Fibroblast of upper back skin (primary cell): ENCODE measurements at regions not wholly inside any gene's neighbourhood (a gene's known extent, or its start where the extent isn't known, plus 50 kb on each side); places are given as distances from the start of the nearest gene placed in this dataset.
"Not testable (repeated sequence)": the region's sequence is repeated elsewhere in the genome, so short reads cannot be mapped to it uniquely, and the experiment has no call there.

ENCODE experiments used
- DNase-seq: peaks from one replicate; pipeline ENCODE4 v3.0.0-alpha.2; 2013

- DNase-seq, result peak; percentile 16
Observed at GRCh38 chr11:116366980-116367645, 405.7 kb downstream of the BUD13 start.

DNA sequence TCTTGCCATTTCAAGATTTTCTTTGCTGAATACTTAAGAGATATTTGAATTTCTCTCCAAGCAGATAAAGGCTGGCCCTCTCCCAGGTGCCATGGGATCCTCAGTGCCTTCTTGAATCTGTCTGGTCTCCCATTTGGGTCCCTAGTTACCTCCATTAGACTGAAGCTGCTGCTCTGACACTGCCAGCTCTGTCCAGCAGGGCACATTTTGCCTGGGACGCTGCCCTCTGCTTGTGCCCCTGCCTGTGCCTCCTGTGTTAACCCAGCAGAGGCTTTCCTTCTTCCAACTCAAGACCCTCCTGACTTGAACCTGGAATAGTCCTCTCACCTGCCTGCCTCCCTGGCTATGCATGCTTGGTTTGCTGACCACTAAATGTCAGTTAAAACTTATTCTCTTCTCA lies 406.3 kb downstream of the BUD13 start:
- no peak for DNase-seq

- not testable (repeated sequence) for DNase-seq
Observed at GRCh38 chr11:116364925-116365324, 407.9 kb downstream of the BUD13 start.

DNA sequence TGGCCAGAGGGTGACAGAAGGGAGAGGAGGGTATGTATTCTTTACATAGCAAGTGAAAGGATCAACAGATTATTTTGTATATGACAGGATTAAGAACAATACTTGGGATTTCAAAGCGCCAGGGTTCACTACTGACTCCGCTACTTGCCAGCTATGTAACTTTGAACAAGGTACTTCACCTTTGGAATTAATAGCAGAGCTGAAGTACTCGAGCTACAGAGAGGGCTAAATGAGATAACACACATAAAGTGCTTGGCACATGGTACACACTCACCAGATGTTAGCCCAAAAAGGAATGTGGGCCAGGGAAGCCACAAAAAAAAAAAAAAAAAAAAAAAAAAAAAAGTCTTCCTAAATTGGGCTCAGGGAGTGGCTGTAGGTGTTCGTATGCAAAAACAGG lies 408.4 kb downstream of the BUD13 start:
- DNase-seq, result no peak

DNA sequence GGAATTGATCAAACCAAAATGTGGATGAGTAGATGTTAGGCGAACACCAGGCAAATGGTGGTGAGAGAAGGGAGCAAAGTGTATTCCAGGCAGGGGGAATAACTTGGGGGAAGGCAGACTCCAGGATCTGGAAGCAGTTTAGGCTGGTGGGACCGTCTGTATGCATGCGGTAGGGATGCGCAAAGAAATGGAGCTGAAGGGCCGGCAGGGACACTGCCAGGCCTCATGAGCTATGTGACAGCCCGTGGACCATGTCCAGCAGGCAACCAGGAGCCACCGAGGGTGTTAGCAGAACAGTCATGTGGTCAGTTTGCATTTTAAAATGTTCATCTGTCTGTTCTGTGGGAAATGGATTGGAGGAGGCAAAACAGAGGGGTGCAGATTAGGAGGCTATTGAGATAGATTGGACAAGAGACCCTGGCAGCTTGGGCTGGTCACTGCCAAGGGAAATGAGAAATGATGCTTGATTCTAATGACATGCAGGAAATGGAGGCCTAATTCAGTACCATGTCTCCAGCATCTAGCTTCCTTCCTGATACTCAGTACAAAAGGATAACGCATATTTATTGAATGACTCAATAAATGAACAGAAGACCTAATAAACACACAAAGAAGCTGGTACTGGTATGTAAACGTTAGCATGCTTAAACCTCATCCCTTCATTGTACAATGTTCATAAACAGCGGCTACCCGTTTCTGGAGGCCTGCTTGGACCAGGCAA lies 412.4 kb downstream of the BUD13 start:
- no peak for DNase-seq

DNA sequence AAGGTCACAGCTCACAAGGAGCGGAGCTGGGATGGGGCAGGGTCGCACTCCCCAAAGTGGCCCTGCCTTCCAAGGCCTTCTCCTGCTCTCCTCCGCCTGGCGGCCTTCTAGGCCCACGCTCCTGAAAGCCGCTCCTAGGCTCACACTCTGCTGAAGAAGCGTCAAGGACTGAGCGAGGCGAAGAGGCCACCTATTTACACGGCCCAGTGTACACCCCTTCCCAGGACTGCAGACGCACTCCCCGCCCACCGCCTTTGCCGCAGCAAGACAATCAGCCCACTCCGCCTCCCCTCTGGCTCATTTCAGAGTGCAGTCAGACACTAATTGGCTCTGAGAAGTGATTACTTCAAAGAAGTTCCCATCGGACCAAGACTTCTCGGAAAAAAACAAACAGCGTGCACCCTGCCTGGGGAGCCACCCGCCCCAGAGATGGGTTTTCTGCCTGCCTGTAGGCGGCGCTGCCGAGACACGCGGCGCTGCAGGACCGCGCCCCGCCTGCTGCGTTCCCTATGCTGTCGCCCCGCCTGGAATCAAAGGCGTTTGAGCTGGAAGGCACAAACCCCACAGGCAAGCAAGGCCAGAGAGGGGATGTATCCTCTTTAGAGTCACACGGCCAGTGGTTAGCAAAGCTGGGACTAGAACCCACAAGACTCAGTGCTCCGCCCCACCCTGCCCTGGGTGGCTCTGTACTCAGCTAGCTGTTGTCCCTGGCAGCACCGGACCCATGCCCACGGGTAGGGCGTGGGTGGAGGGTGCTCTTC lies 414.8 kb downstream of the BUD13 start:
- peak; percentile 11 for DNase-seq

- no peak for DNase-seq
Observed at GRCh38 chr11:116356451-116356850, 416.3 kb downstream of the BUD13 start.

- no peak for DNase-seq
Observed at GRCh38 chr11:116355104-116355503, 417.7 kb downstream of the BUD13 start.

- no peak for DNase-seq
Observed at GRCh38 chr11:116353589-116353988, 419.2 kb downstream of the BUD13 start.

GRCh38 chr11:116352881-116353280 lies 419.9 kb downstream of the BUD13 start:
- DNase-seq, result no peak

GRCh38 chr11:116348226-116348625 lies 424.6 kb downstream of the BUD13 start:
- DNase-seq, result no peak

DNA sequence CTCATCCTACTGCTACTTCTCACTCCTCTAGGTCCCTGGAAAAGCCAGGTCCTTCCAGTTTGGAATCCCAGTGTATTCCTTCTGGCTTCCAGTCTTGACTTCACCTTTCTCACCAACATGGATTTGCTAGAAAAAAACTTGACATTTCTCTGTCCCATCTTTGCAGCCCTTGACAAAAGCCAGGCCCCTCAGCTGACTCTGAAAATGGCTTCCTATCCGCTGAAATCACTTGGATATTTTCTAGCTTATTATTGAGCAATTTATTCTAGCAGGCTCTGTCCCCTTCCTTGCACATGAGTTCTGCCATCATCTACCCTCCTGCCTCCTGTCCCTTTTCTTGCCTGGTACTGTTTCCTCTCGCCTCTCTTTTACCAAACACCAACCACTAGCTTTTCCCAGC lies 427.2 kb downstream of the BUD13 start:
- DNase-seq, result no peak

- no peak for DNase-seq
Observed at GRCh38 chr11:116344601-116345000, 428.2 kb downstream of the BUD13 start.

DNA sequence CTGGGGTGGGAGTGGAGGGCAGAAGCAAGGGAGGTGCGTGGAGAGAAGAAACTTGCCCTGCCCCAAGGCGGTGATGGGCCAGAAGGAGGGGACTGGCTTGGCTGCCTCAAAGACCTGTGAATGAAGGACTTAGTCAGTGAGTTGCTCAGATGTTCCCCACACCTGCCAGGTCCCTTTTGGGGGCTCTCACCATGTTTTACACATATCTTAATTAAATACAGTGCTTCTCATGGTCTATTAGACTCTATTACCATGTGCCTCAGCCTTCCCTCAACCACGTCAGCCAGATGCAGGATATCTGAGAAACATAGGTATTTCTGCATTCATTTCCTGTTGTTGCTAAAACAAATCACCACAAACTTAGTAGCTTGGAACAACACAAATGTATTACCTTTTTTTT lies 429.5 kb downstream of the BUD13 start:
- DNase-seq, result no peak

- no peak for DNase-seq
Observed at GRCh38 chr11:116342148-116342547, 430.6 kb downstream of the BUD13 start.

DNA sequence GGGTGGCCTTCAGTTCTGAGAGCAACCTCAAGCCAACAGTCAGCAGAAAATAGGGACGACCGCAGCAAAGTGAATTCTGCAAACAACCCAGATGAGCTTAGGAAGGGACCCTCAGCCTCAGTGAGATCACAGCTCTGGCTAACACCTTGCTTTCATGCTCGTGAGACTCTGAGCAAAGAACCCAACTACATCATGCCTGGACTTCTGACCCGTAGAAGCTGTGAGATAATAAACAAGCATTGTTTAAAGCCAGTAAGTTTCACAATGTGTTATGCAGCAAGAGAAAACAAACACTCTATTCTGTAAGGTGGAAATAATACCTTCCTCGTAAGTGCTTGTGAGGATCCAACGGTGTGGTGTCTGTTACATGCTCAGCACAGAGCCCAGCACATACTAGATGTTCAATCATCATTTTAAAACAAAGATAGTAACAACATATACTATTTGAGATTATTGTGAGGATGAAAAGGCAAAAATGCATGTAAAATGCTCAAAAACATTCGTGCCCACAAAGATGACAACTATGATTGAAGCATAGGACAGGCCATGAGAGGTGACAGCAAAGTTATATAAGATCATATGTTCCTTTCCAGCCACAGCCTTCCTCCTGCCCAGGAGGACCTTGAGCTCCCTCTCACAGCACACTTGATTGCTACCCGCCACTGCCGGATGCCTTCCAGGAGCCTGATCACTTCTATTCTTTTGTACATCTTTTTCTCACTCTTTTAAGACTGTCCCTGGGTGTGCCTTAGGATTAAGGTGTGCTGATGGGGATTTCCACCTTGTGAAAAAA lies 433.3 kb downstream of the BUD13 start:
- no peak for DNase-seq

DNA sequence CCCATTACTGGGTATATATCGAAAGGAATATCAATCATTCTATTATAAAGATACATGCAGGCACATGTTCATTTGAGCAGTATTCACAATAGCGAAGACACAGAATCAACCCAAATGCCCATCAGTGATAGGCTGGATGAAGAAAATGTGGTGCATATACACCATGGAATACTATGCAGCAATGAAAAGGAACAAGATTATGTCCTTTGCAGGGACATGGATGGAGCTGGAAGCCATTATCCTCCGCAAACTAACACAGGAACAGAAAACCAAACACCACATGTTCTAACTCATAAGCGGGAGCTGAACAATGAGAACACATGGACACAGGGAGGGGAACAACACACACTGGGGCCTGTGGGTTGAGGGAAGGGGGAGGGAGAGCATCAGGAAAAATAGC lies 434.3 kb downstream of the BUD13 start:
- not testable (repeated sequence) for DNase-seq

- no peak for DNase-seq
Observed at GRCh38 chr11:116336540-116336939, 436.2 kb downstream of the BUD13 start.

GRCh38 chr11:116335891-116336290 lies 436.9 kb downstream of the BUD13 start:
- DNase-seq, result no peak

- DNase-seq, result no peak
Observed at GRCh38 chr11:116335078-116335477, 437.7 kb downstream of the BUD13 start.

GRCh38 chr11:116334596-116334995 lies 438.2 kb downstream of the BUD13 start:
- no peak for DNase-seq

DNA sequence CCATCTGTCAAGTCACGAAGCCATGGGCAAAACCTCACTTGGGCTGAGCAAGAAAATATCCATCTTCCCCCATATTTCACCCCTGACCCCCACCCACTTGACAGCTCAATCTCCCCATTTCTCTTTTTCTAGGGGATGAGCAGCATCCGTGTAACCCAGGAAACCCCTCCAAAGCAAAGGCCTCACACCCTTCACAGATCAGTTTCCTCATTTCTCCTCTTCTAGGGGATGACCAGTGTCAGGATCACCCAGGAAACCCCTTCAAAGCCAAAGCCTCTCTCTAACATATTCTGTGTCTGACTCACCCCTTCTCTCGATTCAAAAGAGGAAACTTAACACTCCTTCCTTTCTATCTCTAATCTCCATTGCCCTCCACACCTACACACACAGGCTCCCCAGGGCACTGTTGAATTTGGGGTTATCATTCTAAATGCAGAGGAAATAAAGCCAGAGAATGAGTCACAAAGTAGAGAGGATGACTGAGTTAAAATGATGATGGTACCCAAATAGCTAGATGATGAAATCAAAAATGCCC lies 439.7 kb downstream of the BUD13 start:
- no peak for DNase-seq

DNA sequence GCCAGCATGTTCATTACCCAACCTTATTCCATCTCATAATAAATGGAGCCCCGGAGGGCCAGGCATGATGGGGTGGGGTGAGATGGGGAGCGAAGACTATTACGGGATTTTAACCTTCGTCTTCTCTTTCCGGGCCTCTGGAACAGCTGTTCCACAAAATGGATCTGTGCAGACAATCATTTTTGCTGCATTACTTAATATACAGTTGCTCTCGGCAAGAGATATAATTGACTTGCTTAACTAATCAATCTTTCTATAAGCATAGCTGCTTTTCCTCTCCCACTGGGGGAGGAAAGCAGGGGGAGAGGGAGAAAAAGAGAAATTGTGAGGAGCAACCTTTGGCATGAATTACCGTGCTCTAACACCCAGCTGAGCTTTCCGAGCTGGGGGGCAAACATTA lies 440.4 kb downstream of the BUD13 start:
- no peak for DNase-seq
